Upper lobe of left lung (tissue), 4 donors: ENCODE measurements at regions not wholly inside any gene's neighbourhood (a gene's known extent, or its start where the extent isn't known, plus 50 kb on each side); places are given as distances from the start of the nearest gene placed in this dataset.

Experiments used
- POLR2A ChIP-seq, 4 donors: fragments of 450-650 bp; IDR thresholded peaks; one replicate each; pipeline ENCODE4 v1.5.1; 2016 to 2017; ENCODE audit warnings: antibody characterized with exemption in 4 of 4, mild to moderate bottlenecking in 2 of 4
- POLR2AphosphoS5 ChIP-seq, 2 donors: sonication (generic); formaldehyde crosslinking; IDR thresholded peaks; one replicate each; pipeline ENCODE4 v1.5.1; 2017; ENCODE audit warnings: antibody characterized with exemption in 2 of 2
- TF ChIP-seq, protein P1 (sequence below), 6 experiments: fragments of 450-650 bp in 4 of 6; fragments of 200-600 bp in 2 of 6; sonication (generic) in 2 of 6; IDR thresholded peaks; one replicate each; pipeline ENCODE4 v1.5.1; 2016 to 2019; ENCODE audit warnings: antibody characterized with exemption in 6 of 6

DNA sequence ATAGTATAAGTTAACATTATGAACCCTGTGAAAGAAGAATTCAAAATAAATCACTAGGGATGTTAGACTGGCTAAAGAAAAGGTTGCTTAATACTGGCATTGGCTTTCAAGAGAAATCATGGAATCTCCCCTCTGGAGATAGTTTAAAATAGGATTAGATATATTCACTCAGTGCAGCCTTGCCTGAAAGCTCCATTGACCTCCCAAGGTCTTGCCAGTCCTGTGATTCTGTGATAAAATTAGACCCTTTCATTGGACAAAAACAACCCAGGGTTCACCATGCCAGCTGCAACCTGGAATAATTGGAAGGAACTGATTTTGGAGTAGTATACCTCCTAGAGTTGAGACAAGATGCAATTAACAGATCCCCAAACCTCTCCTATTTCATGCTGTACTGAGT is 588.1 kb upstream of the MEF2C start:
- TF ChIP-seq, protein P1, sequence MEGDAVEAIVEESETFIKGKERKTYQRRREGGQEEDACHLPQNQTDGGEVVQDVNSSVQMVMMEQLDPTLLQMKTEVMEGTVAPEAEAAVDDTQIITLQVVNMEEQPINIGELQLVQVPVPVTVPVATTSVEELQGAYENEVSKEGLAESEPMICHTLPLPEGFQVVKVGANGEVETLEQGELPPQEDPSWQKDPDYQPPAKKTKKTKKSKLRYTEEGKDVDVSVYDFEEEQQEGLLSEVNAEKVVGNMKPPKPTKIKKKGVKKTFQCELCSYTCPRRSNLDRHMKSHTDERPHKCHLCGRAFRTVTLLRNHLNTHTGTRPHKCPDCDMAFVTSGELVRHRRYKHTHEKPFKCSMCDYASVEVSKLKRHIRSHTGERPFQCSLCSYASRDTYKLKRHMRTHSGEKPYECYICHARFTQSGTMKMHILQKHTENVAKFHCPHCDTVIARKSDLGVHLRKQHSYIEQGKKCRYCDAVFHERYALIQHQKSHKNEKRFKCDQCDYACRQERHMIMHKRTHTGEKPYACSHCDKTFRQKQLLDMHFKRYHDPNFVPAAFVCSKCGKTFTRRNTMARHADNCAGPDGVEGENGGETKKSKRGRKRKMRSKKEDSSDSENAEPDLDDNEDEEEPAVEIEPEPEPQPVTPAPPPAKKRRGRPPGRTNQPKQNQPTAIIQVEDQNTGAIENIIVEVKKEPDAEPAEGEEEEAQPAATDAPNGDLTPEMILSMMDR (IDR thresholded peaks at IDR 0.05): no peak
- TF ChIP-seq POLR2A (IDR thresholded peaks at IDR 0.05): no peak
- no peak for TF ChIP-seq POLR2AphosphoS5 (IDR thresholded peaks at IDR 0.05)
